Nucleus accumbens (tissue), 56 donors: ENCODE measurements at regions not wholly inside any gene's neighbourhood (a gene's known extent, or its start where the extent isn't known, plus 50 kb on each side); places are given as distances from the start of the nearest gene placed in this dataset.
"Not testable (repeated sequence)": the region's sequence is repeated elsewhere in the genome, so short reads cannot be mapped to it uniquely, and the experiment has no call there.

Source experiments
- DNase-seq, 56 donors: peaks; one replicate each; lab custom pipeline; 2025; lab: John Stamatoyannopoulos, UW

- DNase-seq, result no peak
Observed at GRCh38 chr6:37078814-37079213, 73.4 kb downstream of the FGD2 start.

- no peak for DNase-seq
Observed at GRCh38 chr6:37081042-37081607, 75.7 kb downstream of the FGD2 start.

GRCh38 chr6:37082390-37083130 lies 77.1 kb downstream of the FGD2 start:
- DNase-seq, result no peak

DNA sequence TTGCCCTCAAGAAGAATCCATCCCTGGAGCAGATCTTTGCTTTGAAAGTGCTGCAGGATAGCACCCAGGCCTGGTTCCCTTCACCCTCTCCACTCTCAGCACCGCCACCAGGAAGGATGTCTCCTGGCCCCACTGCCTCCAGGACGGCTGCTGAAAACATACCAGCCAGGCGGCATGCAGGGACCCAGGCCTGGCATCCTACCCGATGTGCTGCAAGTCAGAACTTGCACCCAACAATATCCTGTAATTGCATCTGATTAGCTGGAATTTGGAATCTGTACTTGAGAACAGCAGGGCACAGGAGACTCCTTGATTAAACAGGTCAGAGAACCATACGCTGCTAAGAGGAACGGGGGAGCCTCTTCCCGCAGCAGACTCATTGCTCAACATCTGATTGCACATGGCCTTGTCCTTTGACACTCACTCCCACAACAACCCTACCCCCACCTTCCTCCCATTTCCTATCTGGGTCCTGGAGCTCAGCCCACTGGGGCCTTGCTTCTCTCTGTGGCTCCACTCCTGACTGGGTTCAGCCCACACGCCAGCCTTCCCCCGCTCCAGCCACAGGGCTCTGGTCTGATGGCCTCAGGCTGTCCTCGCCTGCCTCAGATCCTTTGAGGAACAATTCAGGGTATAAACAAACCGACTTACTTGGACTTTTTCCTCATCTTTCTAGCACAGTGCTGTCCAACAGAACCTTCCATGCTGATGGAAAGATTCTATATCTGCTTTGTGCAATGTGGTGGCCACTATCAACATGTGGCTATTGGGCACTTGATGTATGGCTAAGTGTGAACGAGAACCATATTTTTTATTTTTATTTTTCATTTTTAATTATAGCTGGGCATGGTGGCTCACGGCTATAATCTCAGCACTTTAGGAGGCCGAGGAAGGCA lies 78.0 kb downstream of the FGD2 start:
- peak in 30 of 56 donors; percentile 8 to 71 (median 24) for DNase-seq

- DNase-seq, result not testable (repeated sequence)
Observed at GRCh38 chr6:37084665-37085064, 79.2 kb downstream of the FGD2 start.

DNA sequence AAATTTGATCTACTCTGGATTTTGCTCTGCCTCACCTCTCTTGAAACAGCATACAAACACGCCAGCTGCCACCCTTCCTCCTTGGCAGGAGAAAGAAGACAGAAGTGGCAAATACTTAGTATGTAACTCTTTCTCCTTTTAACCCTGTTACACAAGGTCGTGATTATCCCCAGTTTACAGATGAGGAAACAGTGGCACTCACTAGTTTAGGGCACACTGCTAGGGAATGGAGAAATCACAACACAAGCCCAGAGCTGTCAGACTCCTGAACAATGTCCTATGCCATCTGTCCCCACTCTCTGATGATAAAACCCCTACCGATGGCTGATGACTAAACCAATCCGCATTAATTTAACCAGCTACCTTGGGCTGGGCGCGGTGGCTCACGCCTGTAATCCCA lies 79.7 kb downstream of the FGD2 start:
- no peak for DNase-seq

DNA sequence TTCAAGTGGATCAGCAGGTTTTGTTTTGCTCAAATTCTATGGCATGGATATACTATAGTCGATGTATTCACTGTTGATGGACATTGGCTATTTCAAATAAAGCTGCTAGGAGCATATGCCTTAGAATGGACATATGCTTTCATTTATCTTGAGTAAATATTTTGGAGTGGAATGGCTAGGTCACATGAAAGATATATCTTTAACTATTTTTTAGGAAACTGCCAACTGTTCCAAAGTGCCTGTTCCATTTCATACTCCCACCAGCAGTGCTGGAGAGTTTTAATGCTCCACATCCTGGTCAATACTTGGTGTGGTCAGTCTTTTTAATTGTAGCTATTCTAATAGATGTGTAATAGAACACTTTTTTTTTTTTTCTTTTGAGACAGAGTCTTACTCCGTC lies 81.1 kb upstream of the PIM1 start:
- no peak for DNase-seq

DNA sequence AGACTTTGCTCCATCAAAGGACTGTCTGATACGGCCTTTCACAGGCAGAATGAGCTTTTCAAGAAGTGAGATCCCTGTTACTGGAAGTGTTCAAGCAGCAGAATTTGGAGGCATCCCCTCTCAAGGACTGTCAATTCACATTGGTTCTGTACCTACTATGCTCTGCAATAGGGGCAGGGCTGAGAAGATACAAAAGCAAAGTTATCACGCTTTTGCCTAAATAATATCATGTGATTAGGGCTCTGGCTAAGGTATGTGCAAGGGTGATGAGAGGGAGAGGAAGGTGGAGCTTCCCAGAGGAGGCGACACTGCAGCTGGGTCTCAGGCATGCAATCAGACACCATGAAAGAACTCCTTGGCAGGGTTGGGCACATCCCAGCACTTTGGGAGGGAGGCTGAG lies 80.2 kb upstream of the PIM1 start:
- no peak for DNase-seq

DNA sequence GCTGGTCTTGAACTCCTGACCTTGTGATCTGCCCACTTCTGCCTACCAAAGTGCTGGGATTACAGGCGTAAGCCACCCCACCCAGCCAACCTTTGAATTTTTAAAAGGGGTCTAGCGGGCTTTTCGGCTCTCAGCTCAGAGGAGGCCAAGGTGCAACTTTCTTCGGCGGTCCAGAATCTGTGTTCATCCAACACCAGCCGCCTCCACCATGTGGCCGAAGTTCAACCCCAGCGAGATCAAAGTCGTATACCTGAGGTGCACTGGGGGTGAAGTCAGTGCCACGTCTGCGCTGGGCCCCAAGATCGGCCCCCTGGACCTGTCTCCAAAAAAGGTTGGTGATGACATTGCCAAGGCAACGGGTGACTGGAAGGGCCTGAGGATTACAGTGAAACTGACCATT lies 78.8 kb upstream of the PIM1 start:
- not testable (repeated sequence) for DNase-seq

DNA sequence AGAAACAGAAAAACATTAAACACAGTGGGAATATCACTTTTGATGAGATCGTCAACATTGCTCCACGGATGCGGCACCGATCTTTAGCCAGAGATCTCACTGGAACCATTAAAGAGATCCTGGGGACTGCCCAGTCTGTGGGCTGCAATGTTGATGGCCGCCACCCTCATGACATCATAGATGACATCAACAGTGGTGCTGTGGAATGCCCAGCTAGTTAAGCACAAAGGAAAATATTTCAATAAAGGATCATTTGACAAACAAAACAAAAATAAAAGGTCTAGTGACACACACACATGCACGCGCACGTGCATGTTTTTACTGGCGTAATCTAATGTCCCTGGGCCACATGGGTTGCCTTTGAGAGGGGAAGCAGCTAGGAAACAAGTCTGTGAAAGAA lies 78.4 kb upstream of the PIM1 start:
- DNase-seq, result not testable (repeated sequence)

GRCh38 chr6:37092923-37093727 lies 76.8 kb upstream of the PIM1 start:
- no peak for DNase-seq

DNA sequence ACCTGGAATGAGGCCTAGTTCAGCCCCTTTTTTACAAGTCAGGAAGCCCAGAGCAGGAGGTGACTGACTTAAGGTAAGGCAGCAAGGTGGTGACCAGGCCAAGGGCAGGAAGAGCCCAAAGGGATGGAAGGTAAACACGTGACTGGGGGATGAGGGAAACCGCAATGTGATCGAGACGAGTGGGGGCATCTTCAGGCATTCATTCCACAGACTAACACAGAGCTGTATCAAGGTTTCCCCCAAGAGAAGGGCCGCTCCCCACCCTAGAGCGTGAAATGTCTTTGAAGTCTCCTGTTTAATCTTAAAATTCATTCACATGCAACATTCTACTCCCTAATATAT lies 76.3 kb upstream of the PIM1 start:
- DNase-seq, result no peak

DNA sequence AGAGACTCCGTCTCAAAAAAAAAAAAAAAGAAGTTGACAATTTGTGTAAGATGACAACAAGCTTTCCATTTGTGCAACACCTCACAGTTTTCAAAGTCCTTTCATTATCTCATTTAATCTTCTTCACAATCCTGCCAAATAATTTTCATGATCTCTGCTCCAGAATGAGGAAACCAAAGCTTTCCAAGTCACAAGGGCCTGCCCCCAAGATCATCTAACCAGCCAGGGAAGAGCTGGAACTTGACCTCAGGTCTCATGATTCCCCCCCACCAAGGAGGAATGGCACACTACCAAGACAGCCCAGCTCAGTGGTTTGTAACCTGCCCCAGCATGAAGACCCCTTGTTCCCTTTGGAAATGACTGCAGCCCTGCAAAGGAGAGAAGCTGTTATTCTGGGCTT lies 74.0 kb upstream of the PIM1 start:
- DNase-seq, result no peak

DNA sequence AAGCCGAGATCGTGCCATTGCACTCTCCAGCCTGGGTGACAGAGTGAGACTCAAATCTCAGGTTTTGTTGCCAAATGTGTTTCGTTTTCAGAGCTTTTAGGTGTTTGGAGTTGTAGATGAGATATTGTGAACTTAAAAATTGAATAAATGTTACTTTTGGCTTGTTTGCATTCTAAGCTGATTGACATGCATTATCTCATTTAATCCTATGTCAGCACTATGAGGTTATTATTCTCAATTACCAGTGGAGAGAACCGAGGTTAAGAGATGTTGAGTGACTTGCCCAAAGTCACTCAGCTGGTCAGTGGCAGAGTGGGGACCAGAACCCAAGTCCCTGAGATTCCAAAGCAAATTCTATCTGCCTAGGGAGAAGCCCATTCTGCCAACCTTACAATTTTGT lies 72.6 kb upstream of the PIM1 start:
- DNase-seq, result no peak

GRCh38 chr6:37099442-37099841 lies 70.5 kb upstream of the PIM1 start:
- DNase-seq, result no peak

- DNase-seq, result no peak
Observed at GRCh38 chr6:37100745-37101144, 69.2 kb upstream of the PIM1 start.

GRCh38 chr6:37101991-37102298 lies 68.0 kb upstream of the PIM1 start:
- no peak for DNase-seq

DNA sequence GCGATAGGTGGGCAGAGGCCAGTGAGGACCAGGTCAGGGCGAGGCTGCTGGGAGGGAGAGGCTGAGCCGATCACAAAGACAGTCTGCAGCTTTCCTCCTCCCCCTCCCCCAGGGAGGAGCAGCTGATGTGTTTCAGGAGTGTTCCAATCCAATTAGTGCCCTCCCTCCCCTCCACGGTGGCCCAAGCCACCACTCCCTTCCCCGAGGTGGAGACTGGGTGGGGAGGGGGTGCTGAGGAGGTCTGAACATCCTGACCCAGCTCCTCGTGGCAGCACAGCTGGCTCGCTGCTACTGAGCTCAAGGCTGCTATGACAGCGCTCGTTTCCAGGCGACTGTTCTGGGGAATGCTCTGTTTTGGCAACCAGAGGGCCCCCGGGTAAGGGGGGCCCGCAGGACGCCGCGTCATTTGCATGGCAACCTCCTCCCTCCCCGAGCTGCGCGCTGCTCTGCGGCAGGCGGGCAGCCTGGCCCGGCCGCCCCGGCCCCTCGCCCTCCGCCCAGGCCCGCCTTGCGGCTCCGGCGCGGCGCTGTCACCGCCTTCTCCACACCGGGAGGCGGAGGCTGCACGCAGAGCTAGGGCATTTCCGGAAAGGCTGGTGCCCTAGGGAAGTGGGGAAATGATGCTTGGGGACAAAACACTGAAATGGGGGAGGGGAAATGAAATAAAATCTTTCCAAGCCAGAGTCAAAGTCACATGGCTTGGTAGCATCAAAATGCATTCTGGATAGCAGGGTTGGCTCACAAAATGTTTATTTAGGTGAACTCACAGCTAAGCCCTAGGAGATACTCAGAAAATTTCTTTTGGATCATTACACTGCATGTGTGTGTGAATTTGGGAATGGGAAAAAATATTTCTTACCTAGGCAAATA lies 67.4 kb upstream of the PIM1 start:
- peak; percentile 56 to 93 (median 87) for DNase-seq

DNA sequence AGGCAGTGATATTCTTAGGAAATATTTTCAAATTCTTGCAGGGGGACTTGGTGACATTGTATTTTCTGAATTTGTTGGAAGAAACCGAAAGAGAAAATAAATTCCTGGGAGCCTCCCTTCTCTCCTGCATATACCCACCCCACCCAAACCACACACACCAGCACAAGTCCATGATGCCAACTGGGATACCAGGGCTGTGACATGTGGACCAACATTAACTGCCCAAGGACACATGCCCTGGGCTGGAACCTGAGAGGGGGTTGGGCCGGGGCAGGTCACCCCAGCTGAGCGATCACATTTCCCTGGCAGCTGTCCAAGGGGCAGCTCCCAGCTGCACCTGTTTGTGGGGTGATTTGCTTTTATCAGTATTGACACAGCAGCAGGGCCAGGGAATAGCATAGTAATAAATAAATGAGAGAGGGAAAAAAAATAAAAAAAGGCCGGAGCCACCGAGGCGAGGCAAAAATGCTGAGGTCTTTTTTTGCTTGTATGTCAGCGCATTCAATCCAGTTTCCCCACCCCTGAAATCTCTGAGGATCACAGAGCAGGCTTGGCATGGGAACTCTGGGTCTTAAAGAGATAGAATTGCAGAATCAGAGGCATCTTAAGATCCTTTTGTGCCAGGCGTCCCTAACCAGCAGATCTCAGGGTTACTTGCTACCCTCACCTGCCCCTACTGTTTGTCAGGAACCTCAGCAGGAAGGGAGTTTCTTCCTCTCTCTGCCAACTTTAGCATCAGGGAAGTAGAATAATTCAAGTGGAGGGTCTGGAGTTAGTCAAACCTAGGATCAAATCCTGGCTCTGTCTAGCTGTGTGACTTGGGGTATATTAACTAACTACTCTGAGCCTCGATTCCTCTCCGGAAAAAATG lies 66.5 kb upstream of the PIM1 start:
- DNase-seq, result peak in 38 of 56 donors; percentile 3 to 46 (median 22)
